H1 (cell line): ENCODE measurements at regions not wholly inside any gene's neighbourhood (a gene's known extent, or its start where the extent isn't known, plus 50 kb on each side); places are given as distances from the start of the nearest gene placed in this dataset.

Experiments
- CTCF ChIA-PET: fragments of 300-600 bp; sonication (Branson Sonifier 250); formaldehyde crosslinking; loops from one replicate; lab custom pipeline; 2021; ENCODE audit not compliant: partially characterized antibody; lab: Charles Lee
- POLR2A ChIA-PET: fragments of 300-600 bp; sonication (Branson Sonifier 250); formaldehyde crosslinking; loops from one replicate; lab custom pipeline; 2021; ENCODE audit warnings: inconsistent platforms; ENCODE audit not compliant: partially characterized antibody; lab: Charles Lee
- DNase-seq, 2 experiments: peaks; one replicate each; pipeline versions ENCODE4 v3.0.0 to v3.0.0-alpha.2; 2010 to 2022; ENCODE audit warnings: low spot score in 2 of 2, low read depth in 1 of 2, mixed read lengths in 1 of 2
- FAIRE-seq: peaks from 2 replicates; lab custom pipeline; 2011; peaks lifted over from hg19 to GRCh38; lab: Jason Lieb, UNC
- H2AFZ ChIP-seq: 2 replicates; pipeline ENCODE4 v1.8.1; 2012; ENCODE audit warnings: low read length, inconsistent platforms
- H2AK5ac ChIP-seq: 2 replicates; pipeline ENCODE4 v1.6.1; 2013; ENCODE audit warnings: low read depth, low read length
- H2BK120ac ChIP-seq: replicated peaks from 2 replicates; pipeline ENCODE3; 2013; ENCODE audit warnings: low read depth, low read length, inconsistent platforms
- H2BK12ac ChIP-seq: 2 replicates; pipeline ENCODE4 v1.6.1; 2013; ENCODE audit warnings: low read depth, low read length
- H2BK15ac ChIP-seq: 2 replicates; pipeline ENCODE4 v1.6.1; 2013; ENCODE audit warnings: low read length
- H2BK20ac ChIP-seq: 2 replicates; pipeline ENCODE4 v1.6.1; 2013; ENCODE audit warnings: low read length
- H2BK5ac ChIP-seq: 2 replicates; pipeline ENCODE4 v1.6.1; 2013; ENCODE audit warnings: low read depth, low read length
- H3K14ac ChIP-seq: 2 replicates; pipeline ENCODE4 v1.6.1; 2013; ENCODE audit warnings: inconsistent platforms; ENCODE audit not compliant: insufficient read length
- H3K18ac ChIP-seq: 2 replicates; pipeline ENCODE4 v1.6.1; 2013; ENCODE audit warnings: low read length; ENCODE audit errors: extremely low read depth
- H3K23ac ChIP-seq: 2 replicates; pipeline ENCODE4 v1.6.1; 2013; ENCODE audit warnings: inconsistent platforms; ENCODE audit not compliant: insufficient read length
- H3K23me2 ChIP-seq: 2 replicates; pipeline ENCODE4 v1.6.1; 2013; ENCODE audit warnings: low read depth, low read length
- H3K27ac ChIP-seq: 2 replicates; pipeline ENCODE4 v1.6.1; 2011; ENCODE audit warnings: low read depth, low read length, inconsistent platforms
- H3K27me3 ChIP-seq, 4 experiments: replicated peaks in 1 of 4; 1 replicate in 1 of 4; 2 replicates in 3 of 4; pipeline versions ENCODE4 v1.6.1 to v1.8.1; 2011 to 2013; ENCODE audit warnings: low read length in 3 of 4, mild to moderate bottlenecking in 3 of 4, inconsistent platforms in 2 of 4, mixed read lengths in 2 of 4, moderate library complexity in 1 of 4; ENCODE audit not compliant: control insufficient read depth in 3 of 4, insufficient read depth in 3 of 4; ENCODE audit errors: extremely low read depth in 1 of 4
- H3K36me3 ChIP-seq, 4 experiments: 2 replicates each; pipeline versions ENCODE4 v1.6.1 to v1.8.1; 2011 to 2013; ENCODE audit warnings: mild to moderate bottlenecking in 4 of 4, low read length in 3 of 4, moderate library complexity in 2 of 4, control low read depth in 1 of 4, inconsistent platforms in 1 of 4; ENCODE audit not compliant: insufficient read depth in 4 of 4, control insufficient read depth in 2 of 4
- H3K4ac ChIP-seq: replicated peaks from 2 replicates; pipeline ENCODE3; 2013; ENCODE audit warnings: low read length, low read depth, mixed read lengths, inconsistent platforms; ENCODE audit not compliant: insufficient read length
- H3K4me1 ChIP-seq, 4 experiments: replicated peaks in 1 of 4; 1 replicate in 1 of 4; 2 replicates in 3 of 4; pipeline versions ENCODE4 v1.6.1 to v1.8.1; 2011 to 2013; ENCODE audit warnings: low read length in 3 of 4, inconsistent platforms in 2 of 4, mixed read lengths in 1 of 4; ENCODE audit not compliant: insufficient read depth in 4 of 4, control insufficient read depth in 3 of 4
- H3K4me2 ChIP-seq, 2 experiments: 2 replicates each; pipeline versions ENCODE4 v1.6.1 to v1.8.1; 2011 to 2013; ENCODE audit warnings: low read depth in 2 of 2, low read length in 2 of 2, control low read depth in 1 of 2, inconsistent platforms in 1 of 2, mild to moderate bottlenecking in 1 of 2; ENCODE audit not compliant: insufficient read depth in 1 of 2
- H3K4me3 ChIP-seq, 4 experiments: fragments of 200-600, 300-600 bp in 1 of 4; sonication (generic), shearing (Covaris generic), sonication (Bioruptor Twin) in 1 of 4; 2 replicates each; pipeline versions ENCODE4 v1.5.1 to v1.8.1; 2011 to 2016; ENCODE audit warnings: low read length in 4 of 4, low read depth in 3 of 4, control low read depth in 2 of 4, inconsistent platforms in 2 of 4, mild to moderate bottlenecking in 2 of 4, mixed read lengths in 1 of 4, moderate library complexity in 1 of 4; ENCODE audit not compliant: insufficient read depth in 2 of 4; ENCODE audit errors: extremely low read depth in 1 of 4
- H3K56ac ChIP-seq: replicated peaks from 2 replicates; pipeline ENCODE3; 2013; ENCODE audit warnings: low read depth, mild to moderate bottlenecking, mixed read lengths, low read length, inconsistent platforms; ENCODE audit not compliant: insufficient read length
- H3K79me1 ChIP-seq: 2 replicates; pipeline ENCODE4 v1.6.1; 2013; ENCODE audit warnings: low read depth, low read length, control low read depth
- H3K79me2 ChIP-seq, 2 experiments: 2 replicates each; pipeline versions ENCODE4 v1.6.1 to v1.8.1; 2012 to 2013; ENCODE audit warnings: low read length in 2 of 2, mild to moderate bottlenecking in 2 of 2, inconsistent platforms in 1 of 2; ENCODE audit not compliant: insufficient read depth in 2 of 2, control insufficient read depth in 1 of 2
- H3K9ac ChIP-seq, 4 experiments: replicated peaks in 1 of 4; 1 replicate in 1 of 4; 2 replicates in 3 of 4; pipeline versions ENCODE4 v1.6.1 to v1.8.1; 2011 to 2013; ENCODE audit warnings: low read depth in 3 of 4, low read length in 3 of 4, control low read depth in 2 of 4, mild to moderate bottlenecking in 2 of 4, moderate library complexity in 2 of 4, inconsistent platforms in 1 of 4; ENCODE audit errors: extremely low read depth in 1 of 4
- H3K9me3 ChIP-seq, 2 experiments: 2 replicates each; pipeline versions ENCODE4 v1.6.1 to v1.8.1; 2012 to 2013; ENCODE audit warnings: mild to moderate bottlenecking in 2 of 2, moderate library complexity in 2 of 2, control low read depth in 1 of 2, inconsistent platforms in 1 of 2, low read depth in 1 of 2, low read length in 1 of 2, mixed read lengths in 1 of 2; ENCODE audit not compliant: insufficient read depth in 2 of 2
- H4K20me1 ChIP-seq, 2 experiments: replicated peaks in 1 of 2; 2 replicates each; pipeline versions ENCODE3 to v1.8.1; 2011 to 2013; ENCODE audit warnings: inconsistent platforms in 2 of 2, low read length in 2 of 2, mild to moderate bottlenecking in 1 of 2; ENCODE audit not compliant: insufficient read depth in 2 of 2, control insufficient read depth in 1 of 2
- H4K5ac ChIP-seq: 2 replicates; pipeline ENCODE4 v1.6.1; 2013; ENCODE audit warnings: low read length, low read depth, mixed read lengths, inconsistent platforms; ENCODE audit not compliant: insufficient read length
- H4K8ac ChIP-seq: 2 replicates; pipeline ENCODE4 v1.8.0; 2013; ENCODE audit warnings: mild to moderate bottlenecking, moderate library complexity, low read length, inconsistent platforms; ENCODE audit not compliant: insufficient read depth; ENCODE audit errors: extremely low read depth
- H4K91ac ChIP-seq: replicated peaks from 2 replicates; pipeline ENCODE3; 2013; ENCODE audit warnings: low read length, mixed read lengths, inconsistent platforms; ENCODE audit not compliant: insufficient read length
- SIN3A ChIP-seq, 2 experiments: IDR thresholded peaks in 1 of 2; conservative IDR thresholded peaks in 1 of 2; 2 replicates each; pipeline ENCODE4 v1.6.1; 2011 to 2012; ENCODE audit warnings: low read length in 2 of 2, improper control_type of control experiment in 1 of 2, low read depth in 1 of 2, mild to moderate bottlenecking in 1 of 2
- WGBS, 2 experiments: shearing (Covaris generic) in 1 of 2; methylation state at CpG; one replicate each; pipeline versions ENCODE4 v1.1.6 to v1.1.7; 2013 to 2015; ENCODE audit warnings: low lambda C conversion rate in 2 of 2, mixed read lengths in 2 of 2, inconsistent platforms in 1 of 2, low coverage in 1 of 2, missing lambda C conversion rate in 1 of 2; ENCODE audit not compliant: insufficient replicate concordance in 2 of 2, insufficient coverage in 1 of 2, insufficient read length in 1 of 2; ENCODE audit errors: extremely low coverage in 1 of 2, missing lambda C conversion rate in 1 of 2; 5-methylcytosine and 5-hydroxymethylcytosine counted together
- TF ChIP-seq, protein P1 (sequence below): IDR thresholded peaks from 2 replicates; pipeline ENCODE4 v1.6.1; 2012; ENCODE audit warnings: inconsistent platforms

DNA sequence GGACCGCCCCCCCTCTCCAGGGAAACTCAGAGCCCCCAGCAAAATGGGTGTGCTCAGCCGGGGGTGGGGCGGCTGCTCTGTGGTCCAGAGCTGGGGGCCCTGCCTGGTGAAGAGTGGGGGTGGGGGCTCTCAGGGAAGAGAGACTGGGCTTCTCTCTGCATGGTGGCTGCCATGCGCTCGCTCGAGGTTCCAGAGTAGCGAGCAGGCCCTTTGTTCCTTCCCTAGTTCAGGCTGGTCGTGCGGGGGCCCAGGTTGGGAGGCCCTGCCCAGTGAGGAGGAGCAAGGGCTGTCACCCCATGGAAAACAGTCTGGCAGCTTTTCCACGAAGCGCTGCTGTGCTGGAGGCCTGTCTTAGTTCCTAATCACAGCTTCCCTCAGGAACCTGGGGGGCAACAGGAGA lies 134.6 kb downstream of the AEBP2 start:
- Histone ChIP-seq H3K23me2 (no peaks in the 10 kb centered on the region), H3K18ac (peak overlapping the region; percentile 32; the same call in 1 of the 2 replicates), H3K4me3 (no peak overlapping the region), H3K4ac (no peak overlapping the region), H3K79me2 (no peaks in the 10 kb centered on the region), H2BK120ac (no peak overlapping the region), H3K14ac (no peak overlapping the region), H3K79me1 (no peaks in the 10 kb centered on the region), H4K20me1 (no peaks in the 10 kb centered on the region), H3K27ac (no peak overlapping the region), H3K56ac (no peak overlapping the region), H3K9me3 (no peaks in the 10 kb centered on the region), H2BK5ac (no peak overlapping the region), H4K5ac (no peak overlapping the region), H4K8ac (peak overlapping the region; percentile 35; the same call in 1 of the 2 replicates), H3K9ac (no peak overlapping the region), H2BK12ac (peak overlapping the region; percentile 43; the same call in 1 of the 2 replicates), H3K36me3 (no peaks in the 10 kb centered on the region), H2AFZ (no peak overlapping the region), H2BK15ac (peak overlapping the region; percentile 19; the same call in 1 of the 2 replicates), H3K4me1 (peaks cover 0 to 14% (median under 1%) of the 10 kb centered on the region in 4 experiments; a peak in 5 of 7 replicates), H4K91ac (no peak overlapping the region), H3K27me3 (no peaks in the 10 kb centered on the region), H2BK20ac (no peak overlapping the region), H3K23ac (no peak overlapping the region), H2AK5ac (no peak overlapping the region), H3K4me2 (no peak overlapping the region)
- WGBS, 2 experiments = 89% methylated on average over 5 of the region's 11 CpGs; no CpG with 5 or more reads in 1 of the 2 experiments
- CTCF ChIA-PET = interaction anchor here (0.6 to 3.6 kb wide), 18 partner anchors 10 to 184 kb away, joined by 3 to 18 read pairs (median 4); no protein-coding TSS in a partner anchor
- no peak for TF ChIP-seq SIN3A (conservative IDR thresholded peaks at IDR 0.05 in 1 of 2, IDR thresholded peaks at IDR 0.05 in 1 of 2; ENCODE audit: low read depth in 1 of 2, low read length in 2 of 2)
- TF ChIP-seq, protein P1, sequence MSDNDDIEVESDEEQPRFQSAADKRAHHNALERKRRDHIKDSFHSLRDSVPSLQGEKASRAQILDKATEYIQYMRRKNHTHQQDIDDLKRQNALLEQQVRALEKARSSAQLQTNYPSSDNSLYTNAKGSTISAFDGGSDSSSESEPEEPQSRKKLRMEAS = 0 out of 2 replicates have a peak, but pooled peaks have one; percentile 10
- POLR2A ChIA-PET = no interaction called here
- FAIRE-seq (no peak), DNase-seq (no peak)
